ENCODE measurements at regions not wholly inside any gene's neighbourhood (a gene's known extent, or its start where the extent isn't known, plus 50 kb on each side); places are given as distances from the start of the nearest gene placed in this dataset.

DNA sequence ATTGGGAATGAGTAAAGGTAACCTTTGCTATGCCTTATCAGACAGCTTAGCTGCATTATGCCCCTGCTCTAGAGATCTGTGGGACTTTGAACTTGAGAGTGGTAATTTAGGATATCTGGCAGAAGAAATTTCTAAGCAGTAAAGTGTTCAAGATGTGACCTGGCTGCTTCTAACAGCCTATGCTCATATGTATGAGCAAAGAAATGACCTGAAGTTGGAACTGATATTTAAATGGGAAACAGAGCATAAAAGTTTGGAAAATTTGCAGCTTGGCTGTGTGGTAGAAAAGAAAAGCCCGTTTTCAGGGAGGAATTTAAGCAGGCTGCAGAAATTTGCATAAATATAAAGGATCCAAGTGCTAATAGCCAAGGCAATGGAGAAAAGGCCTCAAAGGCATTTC lies 90.4 kb downstream of the HHIPL2 start:
- no peak for TF ChIP-seq POLR2A (IDR thresholded peaks at IDR 0.05)
- TF ChIP-seq POLR2AphosphoS5 (IDR thresholded peaks at IDR 0.05) = no peak
- TF ChIP-seq, protein P1, sequence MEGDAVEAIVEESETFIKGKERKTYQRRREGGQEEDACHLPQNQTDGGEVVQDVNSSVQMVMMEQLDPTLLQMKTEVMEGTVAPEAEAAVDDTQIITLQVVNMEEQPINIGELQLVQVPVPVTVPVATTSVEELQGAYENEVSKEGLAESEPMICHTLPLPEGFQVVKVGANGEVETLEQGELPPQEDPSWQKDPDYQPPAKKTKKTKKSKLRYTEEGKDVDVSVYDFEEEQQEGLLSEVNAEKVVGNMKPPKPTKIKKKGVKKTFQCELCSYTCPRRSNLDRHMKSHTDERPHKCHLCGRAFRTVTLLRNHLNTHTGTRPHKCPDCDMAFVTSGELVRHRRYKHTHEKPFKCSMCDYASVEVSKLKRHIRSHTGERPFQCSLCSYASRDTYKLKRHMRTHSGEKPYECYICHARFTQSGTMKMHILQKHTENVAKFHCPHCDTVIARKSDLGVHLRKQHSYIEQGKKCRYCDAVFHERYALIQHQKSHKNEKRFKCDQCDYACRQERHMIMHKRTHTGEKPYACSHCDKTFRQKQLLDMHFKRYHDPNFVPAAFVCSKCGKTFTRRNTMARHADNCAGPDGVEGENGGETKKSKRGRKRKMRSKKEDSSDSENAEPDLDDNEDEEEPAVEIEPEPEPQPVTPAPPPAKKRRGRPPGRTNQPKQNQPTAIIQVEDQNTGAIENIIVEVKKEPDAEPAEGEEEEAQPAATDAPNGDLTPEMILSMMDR (IDR thresholded peaks at IDR 0.05) = no peak
- TF ChIP-seq EP300 (IDR thresholded peaks at IDR 0.05) = no peak
- Histone ChIP-seq H3K27me3 (no peaks in the 10 kb centered on the region), H3K4me3 (no peak overlapping the region), H3K36me3 (no peaks in the 10 kb centered on the region), H3K27ac (no peak overlapping the region), H3K9me3 (peaks cover 6 to 19% (median 13%) of the 10 kb centered on the region in 4 donors), H3K4me1 (peaks cover 0 to 12% (median 4%) of the 10 kb centered on the region in 4 donors)
- WGBS, 5 donors = 62 to 84% (median 80%) methylated on average over 1 of the region's 1 CpG
- intact Hi-C loops (cut with DNase I; ENCODE audit: low total_unique reads) = no loop called here
- no peak for DNase-seq

GRCh38 chr1:222457084-222457483 lies 90.8 kb downstream of the HHIPL2 start:
- peaks cover 6 to 19% (median 13%) of the 10 kb centered on the region in 4 donors for H3K9me3 ChIP-seq
- no peak overlapping the region for H3K27ac ChIP-seq
- no peak for DNase-seq
- TF ChIP-seq EP300 (IDR thresholded peaks at IDR 0.05) (no peak), POLR2AphosphoS5 (IDR thresholded peaks at IDR 0.05) (no peak)
- TF ChIP-seq, protein P1 (IDR thresholded peaks at IDR 0.05) = no peak
- H3K27me3 ChIP-seq = no peaks in the 10 kb centered on the region
- H3K4me1 ChIP-seq = peaks cover 0 to 12% (median 4%) of the 10 kb centered on the region in 4 donors
- no peak overlapping the region for H3K4me3 ChIP-seq
- intact Hi-C loops (cut with DNase I; ENCODE audit: low total_unique reads) = no loop called here
- H3K36me3 ChIP-seq = no peaks in the 10 kb centered on the region
- 91 to 100% (median 96%) methylated on average over 1 of the region's 1 CpG for WGBS, 5 donors

- Histone ChIP-seq H3K36me3 (no peaks in the 10 kb centered on the region), H3K27ac (peak overlapping the region in 1 of 5 donors; percentile 38), H3K4me3 (no peak overlapping the region), H3K27me3 (no peaks in the 10 kb centered on the region), H3K9me3 (peaks cover 6 to 19% (median 13%) of the 10 kb centered on the region in 4 donors), H3K4me1 (peaks cover 0 to 12% (median 4%) of the 10 kb centered on the region in 4 donors)
- TF ChIP-seq POLR2AphosphoS5 (IDR thresholded peaks at IDR 0.05) = no peak
- TF ChIP-seq, protein P1 (IDR thresholded peaks at IDR 0.05) = peak in 5 of 7 experiments; percentile 55 to 93 (median 82)
- 5 to 8% (median 7%) methylated on average over 16 of the region's 16 CpGs for WGBS, 5 donors
- intact Hi-C loops (cut with DNase I; ENCODE audit: low total_unique reads) = no loop called here
- peak; percentile 79 to 94 for DNase-seq
Measured at GRCh38 chr1:222455188-222455879, 92.6 kb downstream of the HHIPL2 start.

DNA sequence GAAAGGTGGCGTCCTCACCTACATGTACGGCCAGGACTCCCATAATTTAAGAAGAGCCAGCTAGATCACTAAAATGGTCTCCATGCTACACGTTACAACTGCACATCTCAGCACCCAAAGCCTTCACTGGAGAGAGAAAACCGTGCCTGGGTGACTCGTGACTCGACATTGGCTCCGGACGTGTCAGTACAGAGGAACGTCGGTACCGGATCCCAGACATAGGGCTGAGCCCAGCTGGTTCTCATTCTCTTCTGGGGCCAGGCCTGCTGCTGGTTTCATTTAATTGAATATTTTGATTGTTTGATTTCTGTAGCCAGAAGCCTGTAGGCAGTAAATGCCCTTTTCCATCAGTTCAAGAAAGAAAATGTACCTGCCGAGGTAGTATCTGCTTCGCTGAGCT lies 93.1 kb downstream of the HHIPL2 start:
- peak overlapping the region in 1 of 5 donors; percentile 38 for H3K27ac ChIP-seq
- no peak for DNase-seq
- intact Hi-C loops (cut with DNase I; ENCODE audit: low total_unique reads) = no loop called here
- 42 to 49% (median 48%) methylated on average over 13 of the region's 13 CpGs for WGBS, 5 donors
- TF ChIP-seq POLR2AphosphoS5 (IDR thresholded peaks at IDR 0.05) (no peak), POLR2A (IDR thresholded peaks at IDR 0.05) (no peak), EP300 (IDR thresholded peaks at IDR 0.05) (no peak)
- TF ChIP-seq, protein P1 (IDR thresholded peaks at IDR 0.05) = no peak
- peaks cover 6 to 19% (median 13%) of the 10 kb centered on the region in 4 donors for H3K9me3 ChIP-seq
- H3K36me3 ChIP-seq = no peaks in the 10 kb centered on the region
- peaks cover 0 to 12% (median 4%) of the 10 kb centered on the region in 4 donors for H3K4me1 ChIP-seq
- no peak overlapping the region for H3K4me3 ChIP-seq
- no peaks in the 10 kb centered on the region for H3K27me3 ChIP-seq

All from stomach (tissue), 8 donors.